ENCODE measurements at regions not wholly inside any gene's neighbourhood (a gene's known extent, or its start where the extent isn't known, plus 50 kb on each side); places are given as distances from the start of the nearest gene placed in this dataset.

GRCh38 chr10:78774999-78775711 lies 293.6 kb upstream of the ZMIZ1 start:
- DNase-seq (ENCODE audit: low read depth) = no peak

- no peak for DNase-seq (ENCODE audit: low read depth)
Observed at GRCh38 chr10:78775891-78776290, 292.9 kb upstream of the ZMIZ1 start.

- DNase-seq (ENCODE audit: low read depth) = no peak
Observed at GRCh38 chr10:78776756-78777155, 292.0 kb upstream of the ZMIZ1 start.

GRCh38 chr10:78777466-78777865 lies 291.3 kb upstream of the ZMIZ1 start:
- DNase-seq (ENCODE audit: low read depth) = no peak

- no peak for DNase-seq (ENCODE audit: low read depth)
Observed at GRCh38 chr10:78777867-78778266, 290.9 kb upstream of the ZMIZ1 start.

GRCh38 chr10:78778444-78779338 lies 290.1 kb upstream of the ZMIZ1 start:
- DNase-seq (ENCODE audit: low read depth) = no peak

GRCh38 chr10:78779339-78779955 lies 289.3 kb upstream of the ZMIZ1 start:
- DNase-seq (ENCODE audit: low read depth) = no peak

GRCh38 chr10:78780551-78780961 lies 288.2 kb upstream of the ZMIZ1 start:
- no peak for DNase-seq (ENCODE audit: low read depth)

- no peak for DNase-seq (ENCODE audit: low read depth)
Observed at GRCh38 chr10:78781251-78781913, 287.4 kb upstream of the ZMIZ1 start.

GRCh38 chr10:78781991-78782390 lies 286.8 kb upstream of the ZMIZ1 start:
- DNase-seq (ENCODE audit: low read depth) = no peak

GRCh38 chr10:78782441-78782840 lies 286.3 kb upstream of the ZMIZ1 start:
- no peak for DNase-seq (ENCODE audit: low read depth)

GRCh38 chr10:78783753-78784152 lies 285.0 kb upstream of the ZMIZ1 start:
- no peak for DNase-seq (ENCODE audit: low read depth)

GRCh38 chr10:78784546-78784945 lies 284.2 kb upstream of the ZMIZ1 start:
- DNase-seq (ENCODE audit: low read depth) = no peak

GRCh38 chr10:78785066-78785465 lies 283.7 kb upstream of the ZMIZ1 start:
- no peak for DNase-seq (ENCODE audit: low read depth)

GRCh38 chr10:78785991-78786390 lies 282.8 kb upstream of the ZMIZ1 start:
- DNase-seq (ENCODE audit: low read depth) = no peak

GRCh38 chr10:78787125-78787524 lies 281.6 kb upstream of the ZMIZ1 start:
- DNase-seq (ENCODE audit: low read depth) = no peak

- no peak for DNase-seq (ENCODE audit: low read depth)
Observed at GRCh38 chr10:78794736-78795455, 273.9 kb upstream of the ZMIZ1 start.

GRCh38 chr10:78798976-78799730 lies 269.6 kb upstream of the ZMIZ1 start:
- DNase-seq (ENCODE audit: low read depth) = no peak

GRCh38 chr10:78800006-78800405 lies 268.8 kb upstream of the ZMIZ1 start:
- no peak for DNase-seq (ENCODE audit: low read depth)

GRCh38 chr10:78800535-78801320 lies 268.0 kb upstream of the ZMIZ1 start:
- no peak for DNase-seq (ENCODE audit: low read depth)

Data from activated T-cell treated with anti-CD3 and anti-CD28 coated beads for 24 hours (primary cell).